SK-MEL-5 (cell line): ENCODE measurements at regions not wholly inside any gene's neighbourhood (a gene's known extent, or its start where the extent isn't known, plus 50 kb on each side); places are given as distances from the start of the nearest gene placed in this dataset.

Experiments
- DNase-seq: peaks from one replicate; pipeline ENCODE4 v3.0.0-alpha.2; 2016; ENCODE audit warnings: low read depth, low spot score
- in situ Hi-C: cut with HindIII; loops from 2 replicates; pipeline ENCODE4 v1.10.0; 2016; ENCODE audit warnings: low sequenced_read_pairs, high pct_unique_total_duplicates, low pct_unique_long_range_greater_than_20kb

DNA sequence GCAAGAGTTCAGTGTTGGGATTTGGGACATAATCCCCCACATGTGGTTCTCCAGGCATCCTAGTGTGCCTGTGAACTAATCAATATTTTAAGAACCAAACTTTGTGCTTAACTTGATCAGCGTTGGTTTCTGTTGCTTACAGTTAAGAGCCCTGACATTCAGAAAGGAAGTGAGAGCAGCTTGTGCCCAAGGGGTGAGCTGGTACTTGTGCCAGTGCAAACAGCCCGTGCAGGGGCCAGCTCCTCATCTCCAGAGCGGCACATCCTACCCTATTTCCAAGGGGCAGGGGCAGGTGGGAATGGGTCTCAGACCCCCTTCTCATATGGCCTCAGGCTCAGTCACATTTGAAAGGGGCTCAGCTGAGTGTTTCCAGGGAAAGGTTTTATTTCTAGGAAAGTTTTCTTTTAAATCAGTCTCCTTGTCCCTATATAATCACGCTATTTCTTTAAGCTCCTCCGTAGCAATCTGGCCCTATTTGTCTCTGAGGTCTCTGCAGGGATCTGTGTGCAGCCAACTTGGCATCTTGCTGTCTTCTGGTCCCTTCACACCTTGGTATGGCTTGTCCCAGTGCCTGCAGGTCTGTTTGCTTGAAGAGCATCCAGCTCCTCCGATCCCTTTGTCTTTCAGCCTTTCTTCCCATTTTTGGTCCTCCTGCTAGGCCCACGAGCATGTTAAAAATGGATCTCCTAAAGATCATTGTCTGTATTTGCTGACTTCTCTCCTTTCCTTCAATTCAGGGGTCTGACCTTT, 358.9 kb downstream of the HRH4 start:
- in situ Hi-C loops = no loop called here
- DNase-seq = no peak

DNA sequence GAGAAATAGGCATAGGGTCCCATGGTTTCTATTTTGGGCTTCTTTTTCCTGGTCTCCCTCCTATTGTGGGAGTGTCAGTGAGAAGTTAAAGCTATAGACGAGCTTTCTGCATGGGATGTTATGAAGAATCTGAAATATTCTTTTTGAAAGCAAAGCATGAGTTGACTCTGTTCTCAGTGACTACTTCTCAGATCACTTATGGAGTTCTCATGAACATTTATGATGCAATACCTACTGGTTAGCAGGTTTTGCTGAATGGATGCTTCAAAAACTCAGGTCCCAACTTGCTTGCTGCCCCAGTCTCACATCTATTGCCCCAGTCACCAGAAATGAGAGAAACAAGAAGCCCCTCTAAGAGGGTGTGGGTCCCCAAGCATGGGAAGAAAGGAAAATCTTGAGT, 365.0 kb downstream of the HRH4 start:
- in situ Hi-C loops = no loop called here
- no peak for DNase-seq

DNA sequence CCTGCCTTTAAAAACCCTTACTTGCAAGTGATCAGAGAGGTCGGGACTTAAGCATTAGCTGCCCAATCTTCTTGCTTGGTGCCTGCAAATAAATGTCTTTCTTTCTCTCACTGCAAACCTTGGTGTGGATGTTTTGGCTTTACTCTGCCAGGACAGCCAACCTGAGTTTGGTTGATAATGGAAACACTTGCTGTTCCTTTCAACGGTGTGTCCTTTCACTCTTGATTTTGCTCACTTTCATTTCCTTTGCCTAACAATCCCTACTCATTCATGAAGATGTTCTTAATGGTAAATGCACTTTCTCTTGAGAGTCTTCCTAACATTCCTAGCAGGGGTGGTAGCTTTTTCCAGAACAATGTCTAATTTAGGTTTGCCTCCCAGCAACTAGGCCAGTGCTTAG, 366.2 kb downstream of the HRH4 start:
- in situ Hi-C loops = no loop called here
- DNase-seq = no peak

DNA sequence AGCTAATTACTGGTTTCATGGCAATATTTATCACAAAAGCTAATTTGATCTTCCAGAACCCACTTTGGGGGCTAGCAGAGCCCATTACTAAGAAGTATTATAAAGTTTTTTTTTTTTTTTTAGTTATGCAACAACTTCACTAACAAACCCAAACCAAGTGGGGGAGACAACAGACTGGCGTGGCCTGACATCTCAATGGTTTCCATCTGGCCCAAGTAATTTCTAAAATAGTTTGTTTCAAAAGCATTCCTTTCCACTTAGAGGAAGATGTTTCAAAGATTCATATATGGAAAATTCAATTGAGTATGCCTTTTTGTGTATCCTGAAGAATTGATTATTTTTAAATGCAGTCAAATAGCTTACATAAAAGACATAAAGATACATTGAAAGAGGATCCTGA, 367.1 kb downstream of the HRH4 start:
- no peak for DNase-seq
- in situ Hi-C loops = no loop called here

DNA sequence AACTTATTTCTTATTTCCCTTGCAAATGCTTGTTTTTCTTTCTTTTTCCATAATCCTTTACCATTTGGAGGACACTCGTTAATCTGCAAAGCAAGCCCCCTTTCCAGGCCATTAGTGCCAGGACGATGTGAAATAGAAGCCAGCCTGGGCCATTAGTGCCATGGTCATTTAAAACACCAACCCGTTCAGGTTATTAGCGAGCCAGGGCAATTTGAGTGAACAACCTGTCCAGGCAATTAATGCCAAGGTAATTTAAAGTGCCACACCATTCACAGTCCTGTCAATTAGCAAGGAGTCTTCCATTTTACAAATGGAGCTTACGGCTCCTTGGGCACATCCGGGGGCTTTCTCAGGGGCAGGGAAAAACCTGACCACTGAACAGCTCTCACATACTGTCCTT, 370.6 kb downstream of the HRH4 start:
- in situ Hi-C loops = no loop called here
- DNase-seq = no peak

DNA sequence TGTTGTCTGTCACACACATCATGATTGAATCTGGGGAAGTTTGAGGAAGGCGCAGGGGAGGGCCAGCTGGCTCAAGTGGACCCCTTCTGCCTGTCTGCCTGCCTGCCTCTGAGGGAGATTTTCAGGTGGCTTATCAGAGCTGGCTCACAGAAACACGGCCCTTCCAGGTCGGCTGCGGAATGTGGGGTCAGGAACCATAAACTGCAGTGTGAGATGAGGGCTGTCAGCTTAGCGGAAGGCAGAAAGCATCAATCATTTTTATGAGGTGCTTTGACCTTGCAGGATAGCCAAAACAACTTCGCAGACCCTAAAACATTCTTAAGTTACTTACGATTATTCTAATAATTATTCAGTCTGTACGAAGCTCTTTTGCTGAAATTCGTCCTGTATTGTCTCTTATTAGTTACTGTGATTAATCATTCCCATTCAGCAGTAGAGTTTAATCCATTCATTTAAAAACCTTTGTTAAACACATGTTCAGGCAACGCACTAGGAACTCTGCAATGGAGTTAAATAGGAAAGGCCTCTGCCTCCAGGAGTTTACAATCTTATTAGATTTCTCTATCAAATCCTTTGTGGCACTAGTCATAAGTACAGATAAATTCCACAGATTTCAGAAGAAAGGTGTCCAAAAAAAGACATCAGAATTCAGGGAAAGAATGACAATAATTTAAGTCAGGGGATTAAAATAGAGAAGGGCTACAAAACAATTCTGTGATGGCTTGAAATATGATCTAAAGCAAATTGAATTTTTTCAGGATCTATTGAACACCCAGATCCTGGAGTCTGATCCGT, 371.6 kb downstream of the HRH4 start:
- no peak for DNase-seq
- in situ Hi-C loops = no loop called here

DNA sequence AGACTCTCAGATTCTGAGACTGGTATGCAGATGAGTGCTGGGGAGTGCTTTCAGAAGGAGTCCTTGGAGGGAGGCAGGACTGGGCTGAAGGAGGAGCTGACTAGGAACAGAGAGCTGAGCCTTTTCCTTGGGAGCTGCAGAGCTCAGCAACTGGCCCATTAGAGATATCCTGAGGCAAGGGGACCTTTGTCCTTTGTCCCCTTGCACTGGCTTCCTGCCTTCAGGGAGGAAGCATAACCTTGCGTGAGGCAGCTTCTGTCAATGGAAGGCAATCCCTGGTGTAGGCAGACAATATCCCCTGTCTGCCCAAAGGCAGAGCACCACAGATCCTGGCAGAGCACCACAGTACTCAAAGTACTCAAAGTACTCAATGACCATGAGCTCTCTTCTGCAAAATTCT, 375.3 kb downstream of the HRH4 start:
- in situ Hi-C loops = no loop called here
- no peak for DNase-seq

DNA sequence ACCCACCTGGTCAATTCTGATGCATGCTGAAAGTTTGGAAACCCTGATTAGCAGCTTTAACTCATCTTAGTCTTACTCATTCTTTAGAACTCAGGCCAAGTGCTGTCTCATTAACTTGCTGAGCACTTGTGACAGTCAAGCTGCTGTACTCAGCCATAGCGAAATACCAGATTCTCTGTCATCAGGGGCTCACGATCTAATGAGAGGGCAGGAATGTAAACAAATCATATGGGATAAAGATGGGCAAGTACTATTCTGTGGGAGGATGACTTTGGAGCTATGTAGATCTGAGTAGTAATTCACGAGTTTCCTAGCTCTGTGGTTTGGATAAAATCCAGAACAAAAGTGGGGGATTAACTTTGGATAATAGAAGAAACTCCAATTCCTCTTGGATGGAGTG, 376.6 kb downstream of the HRH4 start:
- in situ Hi-C loops = no loop called here
- no peak for DNase-seq

DNA sequence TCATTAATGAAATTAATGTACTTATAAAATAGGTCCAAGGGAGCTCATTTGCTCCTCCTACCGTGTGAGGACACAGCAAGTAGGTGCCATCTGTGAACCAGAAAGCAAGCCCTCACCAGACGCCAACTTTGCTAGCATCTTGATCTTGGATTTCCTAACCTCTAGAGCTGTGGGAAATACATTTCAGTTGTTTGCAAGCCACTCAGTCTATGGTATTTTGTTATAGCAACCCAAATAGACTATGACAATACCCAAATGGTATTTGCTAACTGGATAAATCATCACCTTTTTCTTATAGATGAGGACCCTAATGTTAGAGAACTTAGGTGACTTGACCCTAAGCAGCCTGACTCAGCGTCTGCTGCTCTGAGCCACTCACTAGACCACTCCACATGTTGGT, 379.6 kb downstream of the HRH4 start:
- DNase-seq = no peak
- in situ Hi-C loops = no loop called here

DNA sequence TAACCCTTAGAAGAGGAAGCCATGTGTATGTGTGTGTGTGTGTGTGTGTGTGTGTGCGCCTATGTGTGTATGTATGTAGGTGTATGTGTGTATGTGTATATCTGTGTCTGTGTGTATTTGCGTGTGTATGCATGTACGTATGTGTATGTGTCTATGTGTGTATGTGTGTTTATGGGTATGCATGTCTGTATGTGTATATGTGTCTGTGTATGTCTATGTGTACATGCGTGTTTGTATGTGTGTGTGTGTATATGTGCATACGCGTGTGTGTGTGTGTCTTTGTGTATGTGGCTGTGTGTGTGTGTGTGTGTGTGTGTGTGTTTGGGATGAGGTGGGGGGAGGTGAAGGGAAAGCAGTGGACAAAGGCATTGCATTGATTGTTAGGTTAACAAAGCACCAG, 380.2 kb downstream of the HRH4 start:
- DNase-seq = no peak
- in situ Hi-C loops = no loop called here

DNA sequence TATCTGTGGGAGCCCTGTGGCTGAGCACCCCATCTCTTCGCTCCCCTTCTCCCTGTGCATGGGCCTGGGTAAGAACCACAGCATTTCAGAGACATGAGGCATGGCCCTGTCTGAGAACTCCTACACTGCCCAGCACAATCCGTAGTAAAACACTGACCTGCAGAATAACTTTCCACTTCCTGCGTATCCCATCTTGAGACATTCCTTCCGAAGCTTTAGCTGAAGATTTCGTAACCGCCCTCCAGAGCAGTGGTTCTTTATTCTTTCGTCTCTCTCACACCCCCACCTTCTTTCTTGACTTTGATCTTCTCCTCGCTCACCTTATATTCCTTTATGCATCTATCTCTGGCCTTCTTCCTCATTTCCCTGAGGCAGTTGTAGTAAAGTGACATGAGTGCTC, 381.1 kb downstream of the HRH4 start:
- in situ Hi-C loops = no loop called here
- no peak for DNase-seq

DNA sequence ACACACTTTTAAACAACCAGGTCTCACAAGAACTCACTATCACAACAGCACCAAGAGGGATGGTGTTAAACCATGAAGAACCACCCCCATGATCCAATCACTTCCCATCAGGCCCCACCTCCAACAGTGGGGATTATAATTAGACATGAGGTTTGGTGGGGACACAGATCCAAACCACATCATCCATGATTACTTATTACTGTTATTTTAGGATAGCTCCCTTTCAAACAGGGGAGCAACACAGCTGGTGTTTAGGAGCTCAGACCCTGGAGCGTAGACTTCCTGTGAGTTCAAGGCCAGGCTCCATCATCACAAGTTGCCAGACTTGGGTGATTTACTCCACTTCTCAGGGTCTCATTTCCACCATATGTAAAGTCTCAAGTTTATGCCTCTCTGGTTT, 382.7 kb downstream of the HRH4 start:
- in situ Hi-C loops = no loop called here
- no peak for DNase-seq

DNA sequence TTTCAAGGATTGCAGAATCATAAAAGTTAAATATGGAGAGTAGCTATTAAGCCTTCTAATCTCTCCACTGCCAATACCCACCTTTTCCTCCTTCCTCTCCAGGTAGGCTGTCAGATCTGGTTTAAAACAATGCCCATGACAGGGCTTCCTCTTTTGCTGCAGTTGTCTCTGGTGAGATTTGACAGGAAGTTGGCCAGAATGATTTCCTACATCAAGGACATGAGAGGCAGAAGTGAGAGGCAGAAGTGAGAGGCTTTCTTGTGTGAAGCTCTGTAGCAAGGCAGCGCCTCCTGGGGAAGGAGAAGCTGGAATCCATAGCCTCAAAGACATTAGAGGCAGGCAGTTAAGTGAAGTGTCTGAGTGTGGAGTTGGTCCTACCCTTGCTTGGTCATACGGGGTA, 385.7 kb downstream of the HRH4 start:
- in situ Hi-C loops = no loop called here

DNA sequence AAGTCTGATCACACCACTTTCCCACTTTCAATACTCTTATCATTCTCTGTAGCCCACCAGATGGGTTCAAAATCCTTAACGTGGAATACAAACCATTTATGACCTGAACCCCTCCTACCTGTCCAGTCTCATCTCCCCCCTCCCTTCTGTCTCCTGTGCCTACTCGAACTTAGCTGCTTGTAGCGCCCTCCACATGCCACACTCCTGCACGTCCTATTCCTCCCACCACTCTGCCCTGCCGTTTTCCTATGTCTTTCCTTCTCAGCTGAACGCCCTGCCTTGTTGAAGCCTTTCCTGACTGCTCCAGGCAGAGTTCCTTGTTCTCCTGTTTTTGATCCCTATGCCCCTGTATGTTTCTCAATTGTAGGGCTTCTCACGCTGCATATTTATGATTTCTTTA, 390.1 kb downstream of the HRH4 start:
- DNase-seq = no peak
- in situ Hi-C loops = no loop called here

More for the DNA sequence above, 385.7 kb downstream of the HRH4 start:
- DNase-seq = no peak

DNA sequence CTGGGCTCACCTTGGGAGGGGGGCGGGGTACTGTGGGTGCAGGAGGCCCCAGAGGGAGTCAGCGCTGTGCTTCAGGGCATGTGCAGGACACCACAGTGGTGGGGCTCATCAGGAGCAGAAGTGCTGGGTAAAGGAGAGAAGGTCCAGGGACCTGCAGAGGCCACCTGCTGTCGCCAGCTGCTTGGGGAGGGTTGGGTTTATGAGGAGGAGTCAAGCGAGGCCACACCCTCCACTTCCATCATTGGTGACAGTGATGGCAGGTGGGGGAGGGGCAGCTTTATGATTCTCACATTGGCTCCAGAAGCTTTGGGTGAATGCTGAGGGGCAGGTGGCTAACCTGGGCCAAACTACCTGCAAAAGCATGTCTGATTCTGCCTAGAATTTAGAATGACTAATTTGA, 392.6 kb downstream of the HRH4 start:
- no peak for DNase-seq
- in situ Hi-C loops = no loop called here

DNA sequence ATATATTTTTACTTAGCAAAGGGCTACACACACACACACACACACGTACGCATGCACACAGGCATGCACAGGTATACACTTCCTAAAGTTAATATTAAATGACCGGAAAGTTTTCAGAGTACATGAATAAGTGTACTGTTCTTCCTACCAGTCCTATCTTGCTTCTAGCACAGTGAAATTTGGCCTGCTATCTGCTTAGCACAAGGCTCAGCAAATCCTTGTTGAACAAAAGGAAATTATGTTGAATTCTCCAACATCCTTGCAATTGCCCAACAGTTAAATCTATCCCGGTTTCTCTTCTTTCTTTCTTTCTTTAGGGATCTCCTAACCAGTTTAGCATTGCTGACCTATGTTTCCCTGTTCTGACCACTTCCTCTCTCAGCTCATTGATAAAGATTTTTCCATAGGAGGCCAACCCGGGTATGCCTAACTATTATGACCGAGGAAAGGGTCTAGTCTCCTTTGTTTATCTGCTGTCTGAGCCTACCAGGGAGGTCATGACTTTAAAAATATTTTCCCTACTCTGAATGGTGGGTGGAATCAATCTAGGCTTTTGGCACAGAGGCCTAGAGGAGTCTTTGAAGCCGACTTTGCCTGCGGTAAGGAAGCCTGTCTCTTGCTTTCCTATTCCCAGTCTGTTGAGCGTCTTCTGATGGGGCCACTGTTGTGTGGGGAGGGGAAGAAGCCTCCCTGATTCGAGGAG, 400.7 kb downstream of the HRH4 start:
- DNase-seq = no peak
- in situ Hi-C loops = no loop called here

DNA sequence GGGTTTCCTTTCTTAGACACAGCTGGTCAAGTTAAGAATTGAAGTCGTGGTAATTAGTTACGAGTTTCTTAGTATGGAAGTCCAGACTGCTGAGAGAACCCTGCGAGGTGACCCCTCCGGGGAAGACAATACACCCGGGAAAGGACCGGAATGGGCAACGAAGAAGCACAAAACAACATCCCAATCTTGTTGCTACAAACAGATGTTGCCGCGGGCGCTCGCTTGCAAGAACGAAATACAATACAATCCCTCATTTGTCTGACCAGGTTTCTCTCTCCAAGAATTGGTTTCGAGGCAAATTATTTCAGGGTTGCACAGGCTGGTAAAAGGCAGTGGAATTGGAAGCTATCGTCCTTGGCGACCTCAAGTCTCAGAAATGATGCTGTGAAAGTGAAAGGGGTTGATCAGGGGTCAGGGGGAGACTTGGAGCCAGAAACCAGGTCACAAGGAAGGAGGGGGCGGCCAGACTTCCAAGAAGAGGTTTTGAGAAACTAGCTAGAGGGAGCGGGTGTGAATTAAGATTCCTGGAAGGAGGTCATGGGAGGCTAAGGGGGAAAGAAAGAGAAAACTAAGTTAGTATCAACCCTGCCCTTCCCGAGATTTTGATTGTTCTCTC, 401.9 kb downstream of the HRH4 start:
- DNase-seq = peak; percentile 30
- in situ Hi-C loops = no loop called here

DNA sequence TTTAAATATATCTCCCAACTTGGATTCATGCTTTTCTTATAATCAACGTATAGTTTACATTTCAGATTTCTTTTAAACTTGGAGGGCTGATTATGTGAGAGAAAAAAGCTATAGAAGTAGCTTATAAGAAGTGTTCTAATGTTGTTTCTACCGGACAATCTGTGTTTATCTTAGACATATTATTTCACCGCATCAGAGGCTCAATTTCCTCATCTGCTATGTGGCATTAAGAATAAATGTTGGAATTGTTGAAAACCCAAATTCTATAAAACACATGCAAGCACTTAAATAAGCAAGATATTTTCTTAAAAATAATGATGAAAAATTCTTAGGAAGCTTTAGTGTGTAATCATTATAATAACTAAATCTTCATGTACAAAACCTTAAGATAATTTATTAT, 407.9 kb downstream of the HRH4 start:
- no peak for DNase-seq
- in situ Hi-C loops = no loop called here
